ENCODE measurements at regions not wholly inside any gene's neighbourhood (a gene's known extent, or its start where the extent isn't known, plus 50 kb on each side); places are given as distances from the start of the nearest gene placed in this dataset.
"Not testable (repeated sequence)": the region's sequence is repeated elsewhere in the genome, so short reads cannot be mapped to it uniquely, and the experiment has no call there.

GRCh38 chr3:165983284-165983683 is 146.1 kb upstream of the BCHE start:
- peak; percentile 41 for DNase-seq (ENCODE audit: extremely low read depth, low read depth, low spot score)

GRCh38 chr3:165981318-165981717 is 144.1 kb upstream of the BCHE start:
- no peak for DNase-seq (ENCODE audit: extremely low read depth, low read depth, low spot score)

GRCh38 chr3:165960825-165961224 is 123.6 kb upstream of the BCHE start:
- DNase-seq (ENCODE audit: extremely low read depth, low read depth, low spot score) = not testable (repeated sequence)

- no peak for DNase-seq (ENCODE audit: extremely low read depth, low read depth, low spot score)
These were observed 116.9 kb upstream of the BCHE start for GRCh38 chr3:165954171-165954570.

- DNase-seq (ENCODE audit: extremely low read depth, low read depth, low spot score) = no peak
These were observed 109.1 kb upstream of the BCHE start for GRCh38 chr3:165946360-165946759.

- DNase-seq (ENCODE audit: extremely low read depth, low read depth, low spot score) = no peak
These were observed 101.8 kb upstream of the BCHE start for GRCh38 chr3:165938986-165939540.

- not testable (repeated sequence) for DNase-seq (ENCODE audit: extremely low read depth, low read depth, low spot score)
These were observed 98.9 kb upstream of the BCHE start for GRCh38 chr3:165936081-165936480.

GRCh38 chr3:165924301-165924791 is 87.1 kb upstream of the BCHE start:
- not testable (repeated sequence) for DNase-seq (ENCODE audit: extremely low read depth, low read depth, low spot score)

- no peak for DNase-seq (ENCODE audit: extremely low read depth, low read depth, low spot score)
These were observed 83.8 kb upstream of the BCHE start for GRCh38 chr3:165920984-165921383.

- no peak for DNase-seq (ENCODE audit: extremely low read depth, low read depth, low spot score)
These were observed 82.1 kb upstream of the BCHE start for GRCh38 chr3:165919284-165919683.

GRCh38 chr3:165918657-165918979 is 81.4 kb upstream of the BCHE start:
- no peak for DNase-seq (ENCODE audit: extremely low read depth, low read depth, low spot score)

- not testable (repeated sequence) for DNase-seq (ENCODE audit: extremely low read depth, low read depth, low spot score)
These were observed 80.9 kb upstream of the BCHE start for GRCh38 chr3:165917938-165918656.

GRCh38 chr3:165915104-165915503 is 77.9 kb upstream of the BCHE start:
- DNase-seq (ENCODE audit: extremely low read depth, low read depth, low spot score) = not testable (repeated sequence)

- no peak for DNase-seq (ENCODE audit: extremely low read depth, low read depth, low spot score)
These were observed 66.8 kb upstream of the BCHE start for GRCh38 chr3:165903885-165904630.

- DNase-seq (ENCODE audit: extremely low read depth, low read depth, low spot score) = no peak
These were observed 61.8 kb upstream of the BCHE start for GRCh38 chr3:165899066-165899465.

- DNase-seq (ENCODE audit: extremely low read depth, low read depth, low spot score) = no peak
These were observed 59.9 kb upstream of the BCHE start for GRCh38 chr3:165897137-165897536.

GRCh38 chr3:165895919-165896318 is 58.7 kb upstream of the BCHE start:
- DNase-seq (ENCODE audit: extremely low read depth, low read depth, low spot score) = peak; percentile 10

- no peak for DNase-seq (ENCODE audit: extremely low read depth, low read depth, low spot score)
These were observed 55.3 kb upstream of the BCHE start for GRCh38 chr3:165892565-165892964.

All from glomerular endothelial cell (primary cell).